ENCODE measurements at regions not wholly inside any gene's neighbourhood (a gene's known extent, or its start where the extent isn't known, plus 50 kb on each side); places are given as distances from the start of the nearest gene placed in this dataset.
"Not testable (repeated sequence)": the region's sequence is repeated elsewhere in the genome, so short reads cannot be mapped to it uniquely, and the experiment has no call there.

- Histone ChIP-seq H3K4me1 (no peaks in the 10 kb centered on the region), H3K36me3 (no peaks in the 10 kb centered on the region), H3K9me3 (no peaks in the 10 kb centered on the region), H3K27me3 (no peaks in the 10 kb centered on the region), H3K4me3 (no peak overlapping the region), H3K27ac (no peak overlapping the region)
- WGBS, 2 donors (ENCODE audit: low coverage in 1 of 2): 63 to 67% methylated on average over 1 of the region's 1 CpG
- no peak for ATAC-seq
- TF ChIP-seq EP300 (IDR thresholded peaks at IDR 0.05): no peak
- TF ChIP-seq, protein P1, sequence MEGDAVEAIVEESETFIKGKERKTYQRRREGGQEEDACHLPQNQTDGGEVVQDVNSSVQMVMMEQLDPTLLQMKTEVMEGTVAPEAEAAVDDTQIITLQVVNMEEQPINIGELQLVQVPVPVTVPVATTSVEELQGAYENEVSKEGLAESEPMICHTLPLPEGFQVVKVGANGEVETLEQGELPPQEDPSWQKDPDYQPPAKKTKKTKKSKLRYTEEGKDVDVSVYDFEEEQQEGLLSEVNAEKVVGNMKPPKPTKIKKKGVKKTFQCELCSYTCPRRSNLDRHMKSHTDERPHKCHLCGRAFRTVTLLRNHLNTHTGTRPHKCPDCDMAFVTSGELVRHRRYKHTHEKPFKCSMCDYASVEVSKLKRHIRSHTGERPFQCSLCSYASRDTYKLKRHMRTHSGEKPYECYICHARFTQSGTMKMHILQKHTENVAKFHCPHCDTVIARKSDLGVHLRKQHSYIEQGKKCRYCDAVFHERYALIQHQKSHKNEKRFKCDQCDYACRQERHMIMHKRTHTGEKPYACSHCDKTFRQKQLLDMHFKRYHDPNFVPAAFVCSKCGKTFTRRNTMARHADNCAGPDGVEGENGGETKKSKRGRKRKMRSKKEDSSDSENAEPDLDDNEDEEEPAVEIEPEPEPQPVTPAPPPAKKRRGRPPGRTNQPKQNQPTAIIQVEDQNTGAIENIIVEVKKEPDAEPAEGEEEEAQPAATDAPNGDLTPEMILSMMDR (IDR thresholded peaks at IDR 0.05): no peak
- TF ChIP-seq POLR2A (IDR thresholded peaks at IDR 0.05): no peak
Observed at GRCh38 chr2:34229998-34230397, 630.9 kb upstream of the FAM98A start.

DNA sequence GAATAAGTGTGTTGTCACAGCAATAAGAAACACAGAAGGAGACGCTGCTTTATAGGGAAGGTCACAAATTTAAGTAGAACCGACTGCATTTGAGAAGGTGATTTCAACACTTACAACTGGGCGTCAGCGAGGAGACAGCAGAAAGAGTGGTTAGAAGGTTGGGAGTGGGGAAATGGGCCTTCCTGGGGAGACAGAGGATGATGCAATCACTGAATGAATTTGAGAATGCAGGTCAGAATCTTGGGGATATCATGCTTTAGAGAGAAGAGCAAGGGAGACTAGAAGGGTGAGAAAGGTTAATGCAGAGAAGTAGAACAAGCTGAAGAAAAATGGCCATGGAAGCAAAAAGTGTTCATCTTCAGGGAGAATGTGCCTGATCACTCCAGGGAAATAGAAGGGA lies 616.1 kb upstream of the FAM98A start:
- no peaks in the 10 kb centered on the region for H3K27me3 ChIP-seq
- WGBS, 2 donors (ENCODE audit: low coverage in 1 of 2): 92% methylated on average over 4 of the region's 4 CpGs
- peaks cover 0 to 13% (median 0%) of the 10 kb centered on the region in 3 donors for H3K9me3 ChIP-seq
- H3K36me3 ChIP-seq: no peaks in the 10 kb centered on the region
- TF ChIP-seq POLR2A (IDR thresholded peaks at IDR 0.05) (no peak), EP300 (IDR thresholded peaks at IDR 0.05) (no peak), POLR2AphosphoS5 (IDR thresholded peaks at IDR 0.05) (no peak)
- TF ChIP-seq, protein P1 (IDR thresholded peaks at IDR 0.05): no peak
- no peaks in the 10 kb centered on the region for H3K4me1 ChIP-seq
- H3K4me3 ChIP-seq: no peak overlapping the region
- no peak for ATAC-seq
- H3K27ac ChIP-seq: no peak overlapping the region

DNA sequence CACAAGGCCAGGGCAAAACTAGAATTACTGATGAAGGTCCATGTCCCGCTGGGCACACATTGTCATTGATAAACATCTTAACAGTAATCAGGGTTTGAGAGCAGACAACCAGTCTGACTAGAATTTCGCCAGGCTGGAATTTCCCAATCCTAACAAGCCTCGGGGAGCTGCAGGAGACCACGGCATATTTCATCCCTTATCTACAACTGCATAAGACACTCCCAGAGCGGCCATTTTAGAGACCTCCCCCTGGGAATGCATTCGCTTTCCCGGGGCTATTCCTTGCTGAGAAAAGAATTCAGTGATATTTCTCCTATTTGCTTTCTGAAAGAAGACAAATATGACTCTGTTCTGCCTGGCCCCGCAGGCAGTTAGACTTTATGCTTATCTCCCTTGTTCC lies 611.3 kb upstream of the FAM98A start:
- 84 to 94% methylated on average over 3 to 6 of the region's 8 CpGs for WGBS, 2 donors (ENCODE audit: low coverage in 1 of 2)
- H3K4me3 ChIP-seq: not testable (repeated sequence)

DNA sequence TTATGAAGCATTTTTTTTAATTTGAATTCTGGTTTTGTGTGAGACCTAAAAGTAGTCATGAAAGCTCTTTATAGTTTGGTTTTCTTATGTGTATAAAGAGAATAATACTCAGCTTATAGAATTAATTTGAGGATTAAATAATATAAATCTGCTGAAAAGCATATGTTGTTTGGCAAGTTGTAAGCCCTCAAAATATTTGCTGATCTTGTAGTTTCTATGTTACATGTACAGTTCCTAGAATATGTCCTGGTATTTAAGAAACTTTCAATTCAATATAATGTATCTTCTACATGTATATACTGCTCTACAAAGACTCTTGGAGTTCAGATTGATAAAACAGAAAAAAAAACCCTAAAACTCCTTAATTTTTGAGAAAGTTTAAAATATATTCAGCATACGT lies 605.5 kb upstream of the FAM98A start:
- no peaks in the 10 kb centered on the region for H3K4me1 ChIP-seq
- H3K36me3 ChIP-seq: no peaks in the 10 kb centered on the region
- H3K9me3 ChIP-seq: peaks cover 0 to 15% (median 0%) of the 10 kb centered on the region in 3 donors
- no peak overlapping the region for H3K27ac ChIP-seq
- no peak overlapping the region for H3K4me3 ChIP-seq
- no peaks in the 10 kb centered on the region for H3K27me3 ChIP-seq
- 63 to 81% methylated on average over 1 of the region's 1 CpG for WGBS, 2 donors (ENCODE audit: low coverage in 1 of 2)
- TF ChIP-seq EP300 (IDR thresholded peaks at IDR 0.05) (no peak), POLR2AphosphoS5 (IDR thresholded peaks at IDR 0.05) (no peak), POLR2A (IDR thresholded peaks at IDR 0.05) (no peak)
- TF ChIP-seq, protein P1 (IDR thresholded peaks at IDR 0.05): no peak
- no peak for ATAC-seq

More for the DNA sequence above, 611.3 kb upstream of the FAM98A start:
- H3K27me3 ChIP-seq, ATAC-seq, H3K4me1 ChIP-seq, H3K36me3 ChIP-seq, H3K27ac ChIP-seq: not testable (repeated sequence)
- peaks cover 0 to 34% (median 0%) of the 10 kb centered on the region in 3 donors for H3K9me3 ChIP-seq

GRCh38 chr2:34201099-34201498 lies 602.0 kb upstream of the FAM98A start:
- no peak for TF ChIP-seq EP300 (IDR thresholded peaks at IDR 0.05)
- TF ChIP-seq POLR2AphosphoS5 (IDR thresholded peaks at IDR 0.05): no peak
- no peak for ATAC-seq
- no peaks in the 10 kb centered on the region for H3K27me3 ChIP-seq
- WGBS, 2 donors (ENCODE audit: low coverage in 1 of 2): 53 to 67% methylated on average over 1 of the region's 1 CpG
- H3K4me3 ChIP-seq: no peak overlapping the region
- no peaks in the 10 kb centered on the region for H3K36me3 ChIP-seq
- no peaks in the 10 kb centered on the region for H3K4me1 ChIP-seq
- no peak overlapping the region for H3K27ac ChIP-seq
- H3K9me3 ChIP-seq: no peaks in the 10 kb centered on the region

DNA sequence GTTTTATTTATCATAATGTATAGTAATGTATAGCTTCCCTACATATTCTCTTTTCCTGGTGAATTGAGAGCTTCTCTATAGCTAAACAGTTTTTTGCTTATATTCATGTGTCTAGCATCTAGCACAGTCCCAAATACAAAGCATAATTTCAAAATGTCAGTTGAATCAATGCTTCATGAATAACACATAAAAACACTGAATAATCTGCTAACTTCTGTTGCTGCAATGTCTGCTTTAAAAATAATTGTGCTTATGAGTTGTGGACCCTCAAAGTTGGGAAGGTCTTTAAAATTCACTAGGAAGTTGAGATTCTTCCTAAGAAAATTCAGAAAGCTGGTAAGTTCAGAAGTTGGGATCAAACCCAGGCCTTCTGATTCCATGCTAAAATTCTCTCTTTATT lies 600.9 kb upstream of the FAM98A start:
- Histone ChIP-seq H3K4me3 (no peak overlapping the region), H3K4me1 (no peaks in the 10 kb centered on the region), H3K27me3 (no peaks in the 10 kb centered on the region), H3K36me3 (no peaks in the 10 kb centered on the region), H3K27ac (no peak overlapping the region), H3K9me3 (no peaks in the 10 kb centered on the region)
- ATAC-seq: no peak
- TF ChIP-seq EP300 (IDR thresholded peaks at IDR 0.05) (no peak), POLR2A (IDR thresholded peaks at IDR 0.05) (no peak), POLR2AphosphoS5 (IDR thresholded peaks at IDR 0.05) (no peak)
- TF ChIP-seq, protein P1 (IDR thresholded peaks at IDR 0.05): no peak
